ENCODE measurements at regions not wholly inside any gene's neighbourhood (a gene's known extent, or its start where the extent isn't known, plus 50 kb on each side); places are given as distances from the start of the nearest gene placed in this dataset.
"Not testable (repeated sequence)": the region's sequence is repeated elsewhere in the genome, so short reads cannot be mapped to it uniquely, and the experiment has no call there.

DNA sequence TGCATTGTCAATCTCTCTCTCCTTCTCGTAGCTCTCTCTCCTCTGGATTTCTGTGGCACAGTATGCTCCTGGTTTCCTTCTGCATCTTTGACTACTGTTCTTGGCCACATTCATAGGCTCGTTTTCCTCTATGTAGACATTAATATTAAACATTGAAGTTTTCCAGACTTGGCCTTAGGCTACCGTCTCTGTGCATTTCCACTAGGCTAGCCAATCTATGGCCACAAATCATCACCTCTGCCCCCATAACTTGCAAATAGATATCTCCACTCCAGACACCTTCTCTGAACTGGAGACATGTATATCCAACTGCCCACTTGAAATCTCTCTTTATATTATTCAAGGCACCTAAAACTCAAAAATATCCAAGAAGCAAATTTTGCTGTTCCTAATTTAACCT lies 768.5 kb downstream of the TSN start:
- no peak for DNase-seq

GRCh38 chr2:122525336-122525735 lies 769.9 kb downstream of the TSN start:
- no peak for DNase-seq

DNA sequence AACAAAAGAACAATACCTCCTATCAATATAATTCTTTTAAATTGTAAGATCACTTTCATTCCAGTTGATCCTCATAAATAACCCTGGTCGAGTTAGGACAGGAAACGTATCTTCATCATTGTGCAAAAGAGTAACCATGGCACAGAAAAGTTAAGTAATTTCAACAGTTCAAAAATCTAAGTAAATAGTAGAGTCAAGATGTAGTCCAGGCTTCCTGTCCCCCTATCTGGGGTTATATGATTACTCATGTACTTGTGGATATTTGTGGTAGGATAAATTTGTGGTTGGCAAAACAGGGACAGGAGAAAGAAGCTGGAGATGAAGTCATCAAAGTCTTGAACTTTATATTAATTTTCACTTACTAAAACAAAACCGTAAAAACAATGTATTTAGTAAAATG lies 772.6 kb downstream of the TSN start:
- no peak for DNase-seq

- DNase-seq = no peak
These were observed 773.7 kb downstream of the TSN start for GRCh38 chr2:122528958-122529705.

DNA sequence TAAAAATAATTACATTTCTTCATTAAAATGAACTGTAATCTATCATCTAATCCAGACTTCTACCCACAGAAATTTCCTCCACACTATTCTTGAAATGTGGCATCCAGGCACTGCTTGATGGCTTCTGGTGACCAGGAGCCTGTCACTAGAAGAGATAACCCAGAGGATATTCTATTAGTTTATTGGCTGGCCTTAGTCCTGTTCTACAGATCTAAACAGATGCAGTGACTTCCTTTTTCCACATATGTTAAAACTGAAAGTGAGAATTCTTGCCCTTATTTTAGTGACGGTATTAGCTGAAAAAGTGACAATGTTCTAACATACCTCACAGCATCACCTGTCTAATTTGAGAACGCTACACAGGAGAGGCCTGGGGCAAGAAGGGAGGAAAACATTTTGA lies 775.4 kb downstream of the TSN start:
- no peak for DNase-seq

- no peak for DNase-seq
These were observed 776.0 kb downstream of the TSN start for GRCh38 chr2:122531290-122532071.

DNA sequence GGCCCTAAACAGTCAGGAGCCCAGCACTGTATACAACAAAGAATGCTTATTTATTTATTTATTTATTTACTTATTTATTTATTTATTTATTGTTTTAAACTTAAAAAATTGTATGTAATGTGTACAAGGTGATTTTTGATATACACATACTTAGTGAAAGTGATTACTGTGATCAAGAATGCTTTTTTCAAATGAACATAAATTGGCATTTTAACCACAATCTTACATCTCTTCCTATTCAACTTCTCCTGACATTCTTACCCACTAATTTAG lies 776.6 kb downstream of the TSN start:
- no peak for DNase-seq

DNA sequence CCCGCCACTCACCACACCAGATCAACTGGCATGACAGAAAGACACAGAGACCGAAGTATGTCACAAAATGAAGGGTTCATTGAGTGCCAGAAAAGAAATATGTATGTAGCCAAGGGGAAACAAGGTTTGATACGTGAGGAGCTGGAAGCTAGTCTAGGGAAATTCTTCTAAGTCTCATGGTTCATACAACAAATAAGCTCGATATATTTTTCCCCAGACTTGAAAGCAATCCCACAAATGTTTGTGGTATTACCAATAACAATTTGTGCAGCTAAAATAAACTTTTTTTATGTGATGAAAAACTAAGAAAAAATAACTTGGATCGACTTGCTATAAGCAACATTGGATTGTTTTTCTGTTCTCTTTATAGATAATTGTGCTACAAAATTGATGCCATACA lies 777.0 kb downstream of the TSN start:
- no peak for DNase-seq

GRCh38 chr2:122535960-122536505 lies 780.6 kb downstream of the TSN start:
- DNase-seq = no peak

DNA sequence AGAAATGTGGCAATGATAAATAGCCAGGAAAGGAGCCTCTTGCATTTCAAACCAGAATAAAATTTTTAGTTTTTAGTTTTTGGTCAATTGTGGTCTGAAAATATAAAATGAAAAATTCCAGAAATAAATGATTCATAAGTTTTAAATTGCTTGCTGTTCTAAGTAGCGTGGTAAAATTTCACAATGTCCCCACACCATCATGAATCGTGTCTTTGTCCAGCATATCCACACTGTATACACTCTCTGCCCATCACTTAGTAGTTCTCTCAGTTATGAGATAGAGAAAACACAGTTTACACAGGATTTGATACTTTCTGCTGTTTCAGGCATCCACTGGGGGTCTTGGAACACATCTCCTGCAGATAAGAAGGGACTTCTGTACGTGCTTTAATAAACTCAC lies 783.9 kb downstream of the TSN start:
- no peak for DNase-seq

- no peak for DNase-seq
These were observed 784.5 kb downstream of the TSN start for GRCh38 chr2:122539920-122540319.

DNA sequence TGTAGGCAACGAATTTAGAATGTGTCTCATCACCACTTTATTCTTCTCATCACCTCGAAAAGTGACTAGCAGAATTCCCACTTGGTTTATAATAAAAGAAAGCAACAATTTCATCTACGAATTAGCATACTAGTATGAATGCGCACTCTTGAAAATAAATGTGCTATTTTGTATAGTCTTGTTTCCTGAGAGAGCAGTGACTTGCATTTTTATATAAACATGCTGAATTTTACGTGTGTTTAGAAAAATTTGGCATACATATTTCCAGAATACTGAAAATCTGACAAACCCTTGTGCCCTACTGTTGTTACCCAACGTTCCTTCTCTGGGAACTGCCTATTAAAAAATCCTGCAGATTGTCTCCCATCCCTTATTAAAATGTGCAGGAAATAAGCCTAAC lies 786.8 kb downstream of the TSN start:
- DNase-seq = no peak

DNA sequence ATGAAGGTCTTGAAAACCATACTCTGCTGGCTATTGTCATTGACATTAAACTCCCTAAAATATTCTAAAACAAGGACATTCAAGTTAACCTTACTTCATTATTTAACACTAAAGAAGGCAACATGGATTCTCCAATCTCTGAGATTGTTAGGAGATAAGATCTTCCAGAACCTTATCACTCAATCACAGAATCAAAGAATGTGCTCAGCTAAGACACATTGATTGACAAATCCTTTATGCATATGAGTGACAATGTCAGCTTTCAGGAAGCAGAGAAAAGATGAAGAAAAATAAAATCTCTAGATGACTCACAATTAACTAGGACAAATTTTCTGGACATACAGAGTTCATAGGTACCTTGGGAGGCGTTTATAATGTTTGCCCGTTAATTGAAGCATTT lies 787.2 kb downstream of the TSN start:
- DNase-seq = no peak

- DNase-seq = no peak
These were observed 788.4 kb downstream of the TSN start for GRCh38 chr2:122543815-122544214.

DNA sequence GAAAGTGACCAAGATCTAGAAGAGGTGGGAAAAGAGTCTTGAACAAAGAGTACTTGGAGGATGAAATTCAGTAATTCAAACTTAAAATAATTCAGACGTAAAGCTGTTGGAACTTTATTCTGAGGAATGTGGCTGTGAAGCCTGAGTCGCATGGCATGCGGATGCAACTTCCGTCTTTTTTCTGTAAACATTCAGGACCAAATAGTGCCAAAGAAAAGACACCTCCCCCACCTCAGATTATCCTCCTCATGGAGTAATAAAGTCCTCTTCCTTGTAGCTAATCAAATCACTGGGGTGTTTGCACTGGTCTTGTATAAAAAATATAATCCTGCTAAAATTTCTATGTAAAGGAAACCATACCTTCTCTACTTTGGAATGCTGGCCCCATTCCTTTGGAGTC lies 790.4 kb downstream of the TSN start:
- no peak for DNase-seq

DNA sequence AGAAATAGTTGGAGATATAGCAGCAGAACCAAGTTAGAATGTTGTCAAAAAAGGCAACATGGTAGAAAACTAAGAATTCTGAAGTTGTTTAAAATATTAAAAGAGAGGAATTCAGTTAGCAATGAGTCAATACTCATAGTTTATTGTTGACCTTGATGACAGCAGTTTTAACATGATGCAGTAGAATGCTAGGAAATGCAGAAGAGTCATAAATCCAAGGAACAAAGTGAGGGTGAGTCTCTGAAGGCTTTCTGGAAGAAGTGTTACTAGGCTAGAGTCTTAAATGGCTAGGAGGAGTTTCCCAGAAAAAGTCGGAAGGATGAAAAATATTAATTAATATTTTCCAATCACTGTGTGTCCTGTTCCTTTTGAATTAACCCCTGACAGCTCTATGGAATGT lies 807.3 kb downstream of the TSN start:
- DNase-seq = no peak

DNA sequence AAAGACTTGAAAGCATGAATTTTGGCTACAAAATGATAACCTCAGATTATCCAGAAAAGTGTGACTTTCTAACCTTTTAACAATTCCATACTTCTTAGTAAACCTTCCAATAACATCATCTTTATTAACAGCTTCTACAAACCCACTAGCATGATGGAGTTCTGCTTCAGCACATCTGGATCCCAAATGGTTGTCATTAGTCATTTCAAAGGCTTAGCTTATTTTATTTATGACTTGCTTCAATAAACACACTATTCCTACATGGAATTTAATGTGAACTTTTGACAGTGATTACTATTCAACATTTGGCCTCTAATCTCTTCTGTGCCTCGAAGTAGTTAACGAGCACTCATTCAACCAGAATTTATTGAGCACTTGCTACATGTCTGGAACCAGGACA lies 808.3 kb downstream of the TSN start:
- no peak for DNase-seq

DNA sequence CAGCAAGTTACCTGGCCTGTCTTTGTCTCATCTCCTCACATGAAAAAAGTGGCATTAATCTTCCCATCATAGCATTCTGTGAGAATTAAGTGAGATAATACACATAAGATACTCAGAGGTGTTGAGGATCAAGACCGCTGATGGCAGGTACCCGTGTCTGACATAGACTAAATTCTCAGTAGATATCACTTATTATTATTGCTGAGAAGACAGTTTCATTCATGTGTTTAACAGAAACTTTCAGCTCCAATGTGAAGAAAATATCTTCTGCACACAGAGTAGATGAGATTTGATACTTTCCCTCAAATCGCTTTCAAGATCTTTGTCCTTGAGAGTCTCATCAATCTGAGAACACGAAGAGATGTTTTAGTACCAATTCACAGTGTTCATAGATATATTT lies 809.4 kb downstream of the TSN start:
- no peak for DNase-seq

GRCh38 chr2:122565364-122565763 lies 809.9 kb downstream of the TSN start:
- no peak for DNase-seq

DNA sequence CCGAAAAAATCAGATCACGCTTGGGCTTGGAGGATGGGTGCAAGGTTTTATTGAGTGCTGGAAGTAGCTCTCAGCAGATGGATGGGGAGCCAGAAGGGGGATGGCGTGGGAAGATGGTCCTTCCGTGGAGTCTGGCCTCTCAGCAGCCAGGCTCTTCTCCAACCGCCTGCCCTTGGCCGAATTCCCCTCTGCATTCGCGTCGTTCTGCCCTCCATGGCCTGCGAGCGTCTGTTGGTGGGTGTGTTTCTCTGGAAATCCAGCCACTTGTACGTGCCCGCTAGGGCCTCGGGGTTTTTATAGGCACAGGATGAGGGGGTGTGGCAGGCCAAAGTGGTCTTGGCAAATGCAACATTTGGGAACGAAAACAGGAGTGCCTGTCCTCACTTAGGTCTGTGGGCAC lies 815.2 kb downstream of the TSN start:
- DNase-seq = no peak

DNA sequence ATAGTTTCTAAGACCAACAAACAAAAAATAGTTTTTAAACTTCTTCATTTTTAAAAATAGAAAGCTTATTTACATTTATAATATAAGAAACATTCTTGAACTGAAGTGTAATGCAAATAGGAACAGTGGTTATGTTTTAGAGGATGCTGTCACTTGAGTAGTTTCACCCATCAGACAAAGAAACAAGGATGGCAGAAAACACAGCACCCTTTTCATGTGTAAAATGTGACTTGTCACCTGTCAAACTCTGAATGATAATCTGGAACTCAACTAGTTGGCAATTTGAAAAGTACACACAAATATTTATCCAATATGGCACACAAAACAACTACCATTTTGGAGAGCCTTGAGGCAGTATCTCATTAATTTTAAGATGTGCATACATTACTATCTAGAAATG lies 816.0 kb downstream of the TSN start:
- DNase-seq = not testable (repeated sequence)

GRCh38 chr2:122575076-122575475 lies 819.6 kb downstream of the TSN start:
- DNase-seq = no peak

- no peak for DNase-seq
These were observed 827.9 kb downstream of the TSN start for GRCh38 chr2:122583159-122583917.

DNA sequence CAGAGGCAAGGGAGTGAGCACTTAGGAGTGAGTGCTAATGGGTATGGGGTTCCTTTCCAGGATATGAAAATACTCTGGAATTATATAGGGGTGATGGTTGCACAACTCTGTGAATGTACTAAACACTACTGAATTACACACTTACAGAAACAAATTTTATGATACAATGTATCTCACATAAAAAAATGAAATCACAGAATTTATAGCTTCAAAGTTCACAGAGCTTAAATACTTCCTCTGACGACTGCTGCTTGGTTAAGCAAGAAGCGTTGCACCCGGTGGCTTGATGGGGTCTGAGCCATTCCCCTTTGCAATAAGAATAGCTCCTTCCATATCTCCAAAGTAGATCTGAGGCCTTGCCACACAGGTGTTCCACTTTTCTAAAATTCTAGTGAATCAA lies 835.1 kb downstream of the TSN start:
- DNase-seq = no peak
